AG04450 (cell line): ENCODE measurements at regions not wholly inside any gene's neighbourhood (a gene's known extent, or its start where the extent isn't known, plus 50 kb on each side); places are given as distances from the start of the nearest gene placed in this dataset.

ENCODE experiments used
- CTCF ChIA-PET: fragments of 300-600, 350-600 bp; formaldehyde crosslinking; extraction: SDS; loops from one replicate; lab custom pipeline; 2022; ENCODE audit warnings: antibody characterized with exemption, inconsistent platforms; lab: Charles Lee
- POLR2A ChIA-PET: fragments of 350-600 bp; formaldehyde crosslinking; extraction: SDS; loops from one replicate; lab custom pipeline; 2021; ENCODE audit warnings: antibody characterized with exemption, inconsistent platforms; lab: Yijun Ruan, JAX
- DNase-seq: peaks from one replicate; pipeline ENCODE4 v3.0.0-alpha.2; 2011; ENCODE audit warnings: low read depth, low spot score
- H3K27ac ChIP-seq: one replicate; pipeline ENCODE4 v1.5.1; 2012; ENCODE audit warnings: low read depth, low read length, control low read depth
- H3K27me3 ChIP-seq: one replicate; pipeline ENCODE4 v1.6.0; 2012; ENCODE audit warnings: low read length; ENCODE audit not compliant: control insufficient read depth, insufficient read depth
- H3K4me3 ChIP-seq: 2 replicates; pipeline ENCODE4 v1.5.1; 2011; ENCODE audit warnings: mild to moderate bottlenecking, low read depth, low read length, control low read depth
- H3K9me3 ChIP-seq: 2 replicates; pipeline ENCODE4 v1.5.1; 2012; ENCODE audit warnings: low read length; ENCODE audit not compliant: control insufficient read depth, insufficient read depth
- TF ChIP-seq, protein P1 (sequence below): IDR thresholded peaks from 2 replicates; pipeline ENCODE4 v1.5.1; 2011; ENCODE audit warnings: low read depth, low read length, control low read depth, inconsistent platforms

DNA sequence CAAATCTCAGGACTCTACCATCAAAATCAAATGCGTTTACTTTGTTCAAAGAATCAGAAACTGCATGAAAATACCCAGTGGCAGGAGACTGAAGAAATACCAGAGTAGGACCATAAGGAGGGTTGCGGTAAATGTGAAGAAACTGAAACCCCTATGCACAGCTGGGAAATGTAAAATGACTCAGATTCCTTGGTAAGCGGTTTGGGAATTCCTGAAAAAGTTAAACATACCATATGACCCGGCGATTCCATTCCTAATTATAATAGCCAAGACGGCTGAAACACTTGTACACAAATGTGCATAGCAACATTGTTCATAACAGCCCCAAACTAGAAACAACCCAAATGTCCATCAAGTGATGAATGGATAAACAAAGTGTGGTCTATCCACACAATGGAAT lies 114.1 kb upstream of the GRAMD1B start:
- Histone ChIP-seq H3K27ac (no peak overlapping the region), H3K4me3 (no peak overlapping the region), H3K27me3 (peaks cover 34% of the 10 kb centered on the region), H3K9me3 (no peaks in the 10 kb centered on the region)
- no peak for DNase-seq
- ChIA-PET POLR2A (no interaction called here), CTCF (interaction anchor here (0.9 kb wide), 1 partner anchor 162 kb away, joined by 3 read pairs; no protein-coding TSS in a partner anchor)
- TF ChIP-seq, protein P1, sequence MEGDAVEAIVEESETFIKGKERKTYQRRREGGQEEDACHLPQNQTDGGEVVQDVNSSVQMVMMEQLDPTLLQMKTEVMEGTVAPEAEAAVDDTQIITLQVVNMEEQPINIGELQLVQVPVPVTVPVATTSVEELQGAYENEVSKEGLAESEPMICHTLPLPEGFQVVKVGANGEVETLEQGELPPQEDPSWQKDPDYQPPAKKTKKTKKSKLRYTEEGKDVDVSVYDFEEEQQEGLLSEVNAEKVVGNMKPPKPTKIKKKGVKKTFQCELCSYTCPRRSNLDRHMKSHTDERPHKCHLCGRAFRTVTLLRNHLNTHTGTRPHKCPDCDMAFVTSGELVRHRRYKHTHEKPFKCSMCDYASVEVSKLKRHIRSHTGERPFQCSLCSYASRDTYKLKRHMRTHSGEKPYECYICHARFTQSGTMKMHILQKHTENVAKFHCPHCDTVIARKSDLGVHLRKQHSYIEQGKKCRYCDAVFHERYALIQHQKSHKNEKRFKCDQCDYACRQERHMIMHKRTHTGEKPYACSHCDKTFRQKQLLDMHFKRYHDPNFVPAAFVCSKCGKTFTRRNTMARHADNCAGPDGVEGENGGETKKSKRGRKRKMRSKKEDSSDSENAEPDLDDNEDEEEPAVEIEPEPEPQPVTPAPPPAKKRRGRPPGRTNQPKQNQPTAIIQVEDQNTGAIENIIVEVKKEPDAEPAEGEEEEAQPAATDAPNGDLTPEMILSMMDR, result no peak

GRCh38 chr11:123314972-123315371 lies 115.1 kb upstream of the GRAMD1B start:
- H3K4me3 ChIP-seq, result no peak overlapping the region
- no peak overlapping the region for H3K27ac ChIP-seq
- TF ChIP-seq, protein P1, result no peak
- ChIA-PET POLR2A (no interaction called here), CTCF (interaction anchor here (1.3 kb wide), 1 partner anchor 12 kb away, joined by 5 read pairs; no protein-coding TSS in a partner anchor)
- DNase-seq, result no peak
- no peaks in the 10 kb centered on the region for H3K9me3 ChIP-seq
- H3K27me3 ChIP-seq, result peaks cover 31% of the 10 kb centered on the region

DNA sequence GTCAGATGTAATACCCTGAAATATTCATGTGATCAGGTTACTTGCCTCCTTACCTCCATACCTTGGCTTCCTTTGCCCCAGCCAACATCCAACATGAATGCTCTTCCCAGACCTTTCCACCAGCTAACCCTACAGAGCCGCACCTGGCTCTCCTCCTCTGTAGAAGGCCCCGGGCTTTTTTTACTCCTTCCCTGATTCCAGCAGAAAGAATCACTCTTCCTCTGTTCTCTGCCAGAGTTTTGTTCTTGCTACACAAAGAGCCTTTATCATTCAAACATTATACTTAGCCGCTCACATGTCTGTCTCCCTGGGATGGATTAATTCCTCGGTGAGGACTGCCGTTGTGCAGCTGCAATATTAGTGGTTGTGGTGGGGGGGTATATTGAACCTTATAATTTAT lies 116.8 kb upstream of the GRAMD1B start:
- ChIA-PET POLR2A (no interaction called here), CTCF (interaction anchor here (1.3 kb wide), 1 partner anchor 12 kb away, joined by 3 read pairs; no protein-coding TSS in a partner anchor)
- Histone ChIP-seq H3K27me3 (peaks cover 31% of the 10 kb centered on the region), H3K9me3 (no peaks in the 10 kb centered on the region), H3K4me3 (no peak overlapping the region), H3K27ac (no peak overlapping the region)
- TF ChIP-seq, protein P1, result no peak
- no peak for DNase-seq

GRCh38 chr11:123308077-123308476 lies 113.0 kb upstream of the CLMP start:
- H3K4me3 ChIP-seq, result no peak overlapping the region
- DNase-seq, result no peak
- H3K27ac ChIP-seq, result no peak overlapping the region
- H3K9me3 ChIP-seq, result no peaks in the 10 kb centered on the region
- POLR2A ChIA-PET, result no interaction called here
- CTCF ChIA-PET, result interaction anchor here (1.0 to 1.2 kb wide), 2 partner anchors 47 to 170 kb away, joined by 3 read pairs; no protein-coding TSS in a partner anchor
- TF ChIP-seq, protein P1, result no peak
- peaks cover 11% of the 10 kb centered on the region for H3K27me3 ChIP-seq

- H3K27ac ChIP-seq, result no peak overlapping the region
- H3K27me3 ChIP-seq, result peaks cover 11% of the 10 kb centered on the region
- H3K9me3 ChIP-seq, result no peaks in the 10 kb centered on the region
- POLR2A ChIA-PET, result no interaction called here
- TF ChIP-seq, protein P1, result no peak
- CTCF ChIA-PET, result interaction anchor here (0.6 to 1.2 kb wide), 6 partner anchors 27 to 190 kb away, joined by 3 to 6 read pairs (median 4); no protein-coding TSS in a partner anchor
- no peak overlapping the region for H3K4me3 ChIP-seq
- no peak for DNase-seq
These were observed 112.2 kb upstream of the CLMP start for GRCh38 chr11:123307276-123307675.
